CD4-positive, alpha-beta T cell treated with Interleukin-12 subunit alpha and Interleukin-12 subunit beta, for 1 hour (primary cell): ENCODE measurements at regions not wholly inside any gene's neighbourhood (a gene's known extent, or its start where the extent isn't known, plus 50 kb on each side); places are given as distances from the start of the nearest gene placed in this dataset.

Experiments used
- DNase-seq: peaks from one replicate; pipeline ENCODE4 v3.0.0-alpha.2; 2020

DNA sequence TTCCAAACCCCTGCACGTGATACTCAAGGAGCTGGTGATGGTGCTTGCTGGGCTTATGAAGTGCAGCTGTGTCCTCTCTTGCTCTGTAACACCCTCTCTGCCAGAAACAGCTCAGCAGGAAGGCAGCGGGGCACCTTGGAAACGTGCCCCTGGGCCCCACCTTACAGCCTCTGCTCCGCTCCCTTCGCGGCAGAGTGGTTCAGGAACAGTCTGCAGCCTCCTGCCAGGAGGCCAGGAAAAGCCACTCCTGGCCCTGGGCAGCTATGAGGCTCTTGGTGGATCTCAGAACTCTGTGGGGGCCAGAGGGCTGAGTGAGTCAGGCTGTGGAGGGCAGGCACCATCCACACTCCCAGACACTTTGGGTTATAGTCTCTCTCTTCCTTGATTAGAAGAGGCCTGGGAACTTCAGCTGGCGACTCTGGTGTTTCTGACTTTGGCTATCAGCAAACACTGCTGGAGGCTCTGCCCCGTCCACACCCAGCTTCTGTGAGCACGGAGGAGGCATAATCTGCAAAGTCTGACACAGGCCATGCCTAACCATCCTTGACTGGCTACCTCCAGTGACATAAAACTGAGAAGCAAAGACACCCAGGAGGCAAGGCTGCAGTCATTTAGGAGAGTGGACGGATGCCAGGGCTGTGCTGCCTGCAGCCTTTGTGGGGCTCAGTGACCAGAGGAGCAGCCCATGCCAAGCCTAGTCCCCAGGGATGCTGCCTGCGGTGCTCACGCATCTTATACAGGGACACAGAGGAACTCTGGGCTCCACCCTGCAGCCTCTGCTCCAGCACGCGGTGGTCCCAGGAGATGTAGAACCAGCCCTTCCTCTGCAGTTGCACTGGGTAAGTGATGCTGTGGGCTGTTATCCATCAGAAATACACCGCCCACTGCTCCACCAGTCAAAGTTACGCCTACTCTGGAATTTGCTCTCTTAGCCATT lies 65.3 kb downstream of the METRNL start:
- DNase-seq: no peak

DNA sequence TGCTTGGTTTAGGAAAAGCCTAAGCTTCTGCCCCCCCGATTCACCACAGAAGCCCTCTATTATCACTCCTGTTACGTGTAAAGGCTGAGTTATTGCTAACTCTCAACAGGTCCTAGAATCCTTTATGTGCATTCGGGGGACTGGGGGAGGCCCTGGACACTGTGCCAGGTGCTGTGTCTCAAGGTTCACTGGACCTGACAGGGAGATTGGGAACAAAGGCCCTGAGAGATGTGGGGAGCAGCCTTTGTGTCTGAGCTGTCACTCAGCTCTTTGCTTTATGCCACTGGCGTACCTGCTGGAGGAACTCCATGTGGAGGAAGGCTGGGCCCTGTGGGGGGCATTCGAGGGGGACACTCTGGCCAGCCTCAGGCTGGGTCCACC lies 65.9 kb downstream of the METRNL start:
- no peak for DNase-seq

DNA sequence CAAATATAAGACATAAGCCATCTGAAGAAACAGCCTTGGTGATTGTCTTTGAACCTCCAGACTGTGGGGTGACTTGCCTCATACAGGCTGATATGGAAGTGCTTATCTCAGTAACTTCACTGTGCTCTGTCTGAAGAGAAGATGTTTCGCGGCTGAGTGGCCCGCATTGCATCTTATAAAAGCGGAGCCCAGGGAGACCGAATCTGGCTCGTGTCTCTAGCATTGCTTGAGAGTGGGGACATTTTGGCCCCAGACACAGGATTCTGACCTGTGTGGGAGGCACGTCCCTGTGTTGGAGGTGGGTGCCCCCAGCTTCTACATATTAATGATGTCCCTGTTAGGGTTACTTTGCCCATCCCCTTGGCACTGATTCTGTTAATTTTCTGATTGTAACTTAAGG lies 66.4 kb downstream of the METRNL start:
- no peak for DNase-seq

DNA sequence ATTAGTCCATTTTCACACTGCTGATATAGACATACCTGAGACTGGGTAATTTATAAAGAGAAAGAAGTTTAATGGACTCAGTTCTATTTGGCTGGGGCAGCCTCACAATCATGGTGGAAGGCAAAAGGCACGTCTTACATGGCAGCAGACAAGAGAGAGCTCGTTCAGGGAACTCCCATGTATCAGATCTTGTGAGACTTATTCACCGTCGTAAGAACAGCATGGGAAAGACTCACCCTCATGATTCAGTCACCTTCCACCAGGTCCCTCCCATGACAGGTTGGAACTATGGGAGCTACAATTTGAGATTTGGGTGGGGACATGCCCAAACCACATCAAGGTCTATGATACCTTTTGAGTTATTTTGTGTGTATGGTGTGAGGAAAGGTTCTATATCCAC lies 66.9 kb downstream of the METRNL start:
- no peak for DNase-seq

GRCh38 chr17:83147280-83147679 lies 67.9 kb downstream of the METRNL start:
- no peak for DNase-seq

DNA sequence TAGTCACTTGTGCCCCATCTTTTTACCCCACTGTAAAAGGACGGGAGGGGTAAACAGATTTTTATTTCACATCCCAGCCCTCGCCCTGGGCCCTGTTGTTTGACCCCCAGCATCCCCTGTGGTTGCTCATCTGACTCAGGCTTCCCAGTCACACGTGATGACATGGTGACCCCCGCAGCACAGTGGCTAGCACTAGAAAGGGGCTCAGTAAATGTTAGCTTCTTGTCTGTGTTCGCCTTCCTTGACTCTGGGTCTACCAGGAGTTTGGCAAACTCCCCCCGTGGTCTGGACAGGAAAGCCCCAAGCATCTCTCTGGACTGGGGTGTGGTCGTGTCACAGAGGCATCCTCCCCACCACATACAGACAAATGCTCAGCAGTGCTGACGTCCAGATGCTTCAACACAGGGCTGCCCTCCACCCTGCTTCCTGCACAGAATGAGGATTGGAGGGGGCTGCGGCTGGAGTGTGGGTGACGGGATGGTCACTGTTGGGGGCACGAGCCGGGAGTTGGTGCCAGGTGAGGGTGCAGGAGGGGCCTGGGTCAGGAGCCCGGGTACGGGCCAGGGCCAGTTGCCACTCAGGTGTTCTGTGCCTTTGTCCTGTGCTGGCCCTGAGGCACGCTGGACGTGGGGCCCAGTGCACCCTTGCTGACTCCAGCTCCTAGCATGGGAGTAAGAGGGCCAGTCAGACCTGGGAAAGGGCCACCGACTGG lies 69.1 kb downstream of the METRNL start:
- DNase-seq: no peak

GRCh38 chr17:83149029-83149725 lies 69.8 kb downstream of the METRNL start:
- DNase-seq: no peak

DNA sequence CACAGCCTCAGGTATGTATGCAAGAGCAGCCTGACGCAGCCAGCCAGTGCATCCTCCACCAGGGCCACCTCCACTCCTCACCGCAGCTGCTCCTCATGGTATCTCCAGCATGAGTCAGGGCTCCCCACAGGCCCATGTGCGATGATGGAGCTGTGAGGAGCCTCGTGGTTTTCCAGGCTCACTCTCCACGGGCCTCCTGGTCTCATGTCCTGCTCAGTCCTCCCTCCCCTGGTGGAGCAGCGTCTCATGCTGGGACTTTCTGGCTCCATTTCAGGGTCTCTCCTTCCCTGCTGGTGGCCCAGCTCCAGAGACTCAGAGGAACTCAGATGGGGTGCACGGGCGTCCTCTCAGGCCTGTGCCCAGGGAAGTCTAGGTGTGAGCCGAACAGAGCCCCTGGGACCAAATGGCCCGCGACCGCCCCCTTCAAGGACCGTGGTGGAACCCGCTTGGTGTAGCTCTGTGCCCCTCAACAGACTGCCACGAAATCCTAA lies 70.4 kb downstream of the METRNL start:
- DNase-seq: no peak

- DNase-seq: no peak
Measured at GRCh38 chr17:83150369-83151055, 71.1 kb downstream of the METRNL start.

DNA sequence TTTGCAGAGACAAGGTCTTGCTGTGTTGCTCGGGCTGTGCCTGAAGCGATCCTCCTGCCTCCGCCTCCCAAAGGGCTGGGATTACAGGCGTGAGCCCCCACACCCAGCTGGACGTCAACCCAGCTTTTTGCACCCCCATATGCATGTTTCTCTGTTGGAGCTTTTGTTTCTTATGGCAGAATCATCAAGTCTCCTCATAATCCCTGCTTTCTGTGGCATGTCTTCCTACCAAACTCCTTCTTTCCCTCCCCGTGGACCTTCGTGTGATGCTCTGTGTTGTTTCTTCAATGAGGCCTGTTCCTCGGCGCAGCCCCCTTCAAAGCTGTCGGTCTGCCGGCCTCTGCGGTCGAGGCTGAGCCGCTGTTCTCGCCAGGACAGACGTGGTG lies 71.6 kb downstream of the METRNL start:
- DNase-seq: no peak

DNA sequence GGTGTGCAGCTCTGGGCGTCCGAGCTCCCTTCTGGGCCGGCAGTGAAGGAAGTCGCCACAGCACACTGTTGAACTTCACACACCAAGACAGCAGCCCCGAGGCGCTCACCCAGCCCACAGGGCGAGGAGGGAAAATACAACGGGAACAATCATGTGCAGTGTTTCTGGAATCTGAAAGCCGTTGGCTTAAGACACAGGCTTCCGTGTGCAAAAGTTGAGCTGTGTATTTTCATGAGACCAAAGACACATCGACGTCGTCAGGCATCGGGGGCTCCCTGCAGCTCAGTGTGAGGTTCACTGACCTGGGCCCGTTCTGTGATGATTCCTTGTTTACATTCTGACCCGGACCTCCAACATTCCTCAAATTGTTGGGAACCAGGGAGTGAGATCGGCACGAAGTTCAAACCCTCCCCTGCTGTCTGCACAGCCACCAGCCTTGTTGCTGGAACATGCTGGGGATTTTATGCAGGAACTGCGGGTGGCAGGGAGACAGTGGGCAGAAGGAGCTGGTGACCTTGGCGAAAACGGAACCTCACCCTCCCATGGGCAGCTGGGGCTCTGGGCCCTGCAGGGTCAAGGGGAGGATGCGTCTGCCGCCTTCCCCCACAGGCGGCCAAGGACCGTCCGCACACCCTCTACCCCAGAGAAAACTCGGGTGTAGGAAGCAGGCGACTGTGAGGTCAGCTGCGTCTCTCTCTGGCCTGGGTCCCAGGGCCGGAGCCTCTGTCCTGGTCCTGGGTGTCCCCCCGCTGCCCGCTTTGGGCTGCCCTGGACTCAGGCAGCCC lies 72.2 kb downstream of the METRNL start:
- DNase-seq: no peak

DNA sequence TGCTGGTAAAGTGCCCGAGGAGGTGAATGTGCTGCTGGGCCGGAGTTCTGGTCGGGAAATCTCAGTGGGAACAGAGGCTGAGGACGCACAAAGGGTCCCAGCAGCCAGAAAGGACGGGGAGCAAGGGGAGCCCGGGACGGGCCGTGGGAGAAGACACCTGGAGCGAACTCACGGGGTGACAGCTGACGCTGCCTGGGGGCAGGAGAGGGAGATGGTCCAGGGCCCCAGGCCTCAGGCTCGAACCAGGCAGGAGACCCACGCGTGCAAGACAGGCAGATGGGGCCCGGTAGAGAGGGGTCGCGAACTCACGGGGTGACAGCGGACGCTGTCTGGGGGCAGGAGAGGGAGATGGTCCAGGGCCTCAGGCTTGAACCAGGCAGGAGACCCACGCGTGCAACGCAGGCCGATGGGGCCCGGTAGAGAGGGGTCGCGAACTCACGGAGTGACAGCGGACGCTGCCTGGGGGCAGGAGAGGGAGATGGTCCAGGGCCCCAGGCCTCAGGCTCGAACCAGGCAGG lies 72.9 kb downstream of the METRNL start:
- DNase-seq: no peak

DNA sequence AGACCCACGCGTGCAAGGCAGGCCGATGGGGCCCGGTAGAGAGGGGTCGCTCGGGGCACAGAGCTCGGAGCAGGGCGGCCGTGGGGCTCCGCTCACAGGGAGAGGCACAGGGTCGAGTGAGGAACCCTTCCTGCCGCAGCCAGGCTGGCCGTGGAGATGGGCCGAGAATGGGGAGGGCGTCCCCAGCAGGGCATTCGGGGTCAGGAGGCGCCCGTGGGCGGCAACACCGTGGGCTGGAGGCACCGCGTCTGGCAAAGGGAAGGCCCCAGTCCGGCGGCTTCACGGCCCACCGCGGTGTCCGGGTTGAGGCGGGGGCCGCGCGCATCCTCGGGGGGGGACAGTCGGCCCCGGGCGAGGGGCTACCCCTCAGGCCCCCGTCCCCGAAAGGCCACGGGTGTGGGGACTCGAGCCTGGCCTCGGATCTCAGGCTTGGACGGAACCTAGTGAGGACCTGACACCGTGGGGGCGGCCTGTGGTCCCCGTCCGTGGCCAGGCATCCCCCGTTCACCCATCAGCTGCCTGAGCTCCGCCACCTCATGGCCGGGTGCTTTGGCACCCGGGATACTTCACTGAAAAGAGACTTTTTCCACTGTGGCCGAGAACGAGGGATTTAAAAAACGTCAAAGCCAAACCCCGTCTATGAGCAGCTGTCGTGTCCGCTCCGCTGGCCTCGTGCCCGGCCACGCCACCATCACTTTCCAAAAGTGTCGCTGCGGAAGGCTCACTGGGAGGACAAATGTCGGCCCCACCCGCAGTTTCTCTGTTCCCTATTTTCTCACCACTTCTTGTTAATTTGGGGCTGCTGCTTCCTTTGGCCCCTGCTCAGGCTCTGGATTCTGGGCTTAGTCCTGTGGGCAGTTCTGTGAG lies 73.6 kb downstream of the METRNL start:
- peak; percentile 22 for DNase-seq

GRCh38 chr17:83153681-83154310 lies 74.4 kb downstream of the METRNL start:
- DNase-seq: no peak

DNA sequence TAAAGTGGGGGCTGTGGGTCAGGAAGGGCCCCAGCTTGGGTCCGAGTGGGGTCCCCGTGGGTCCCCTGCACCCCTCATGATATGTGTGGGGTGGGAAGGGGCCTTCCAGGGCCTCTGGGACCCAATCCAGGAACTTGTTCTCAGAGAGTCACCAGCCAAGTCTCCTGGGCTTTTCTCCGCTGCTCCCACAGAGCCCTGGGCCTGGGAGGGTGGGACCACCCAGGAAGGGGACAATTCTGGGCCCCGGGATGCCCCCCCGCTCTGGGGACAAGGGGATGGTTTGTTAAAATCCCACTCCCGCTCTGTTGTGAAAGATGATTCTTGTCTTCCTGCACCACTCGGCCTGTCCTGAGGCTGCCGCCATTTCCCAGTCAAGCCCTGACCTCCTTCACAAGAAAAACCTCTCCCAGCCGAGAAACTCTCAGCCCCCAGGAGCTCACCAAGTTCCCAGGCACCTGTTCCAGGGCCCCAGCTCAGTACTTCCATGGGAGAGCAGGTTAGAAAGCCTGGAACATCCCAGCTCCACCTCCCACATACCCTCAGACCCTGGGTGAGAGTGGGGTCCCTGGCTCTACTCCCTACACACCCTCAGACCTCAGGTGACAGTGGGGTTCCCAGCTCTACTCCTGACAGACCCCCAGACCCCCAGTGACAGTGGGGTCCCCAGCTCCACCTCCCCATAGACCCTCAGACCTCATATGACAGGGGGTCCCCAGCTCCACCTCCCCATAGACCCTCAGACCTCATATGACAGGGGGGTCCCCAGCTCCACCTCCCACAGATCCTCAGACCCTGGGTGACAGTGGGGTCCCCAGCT lies 75.1 kb downstream of the METRNL start:
- no peak for DNase-seq

GRCh38 chr17:83155128-83156121 lies 76.0 kb downstream of the METRNL start:
- peak; percentile 7 for DNase-seq

DNA sequence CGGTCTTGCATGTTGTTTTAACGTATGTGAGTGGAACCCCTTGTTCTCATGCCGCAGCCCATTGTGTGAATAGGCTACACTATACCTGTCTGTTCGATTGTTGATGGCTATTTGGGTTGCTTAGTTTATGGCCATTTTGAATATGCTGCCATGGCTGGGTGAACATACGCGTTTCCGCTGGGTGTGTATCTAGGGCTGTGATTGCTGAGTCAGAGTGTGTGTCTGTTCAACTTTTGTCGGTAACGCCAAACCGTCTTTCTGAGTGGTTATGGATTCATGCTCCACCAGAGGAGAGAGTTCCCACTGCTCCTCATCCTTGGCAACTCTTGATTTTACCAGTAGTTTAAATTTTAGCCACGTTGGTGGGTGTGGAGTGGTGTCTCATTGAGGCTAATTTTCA lies 77.0 kb downstream of the METRNL start:
- DNase-seq: no peak
